OCI-LY3 (cell line): ENCODE measurements at regions not wholly inside any gene's neighbourhood (a gene's known extent, or its start where the extent isn't known, plus 50 kb on each side); places are given as distances from the start of the nearest gene placed in this dataset.

Source experiments
- H2AFZ ChIP-seq: fragments of 200-600, 300-600 bp; shearing (Covaris generic); 2 replicates; pipeline ENCODE4 v1.6.0; 2014; ENCODE audit warnings: antibody characterized with exemption, low read depth, low read length
- H3K27ac ChIP-seq: fragments of 200-600, 300-600 bp; sonication (generic); 2 replicates; pipeline ENCODE4 v1.5.1; 2014; ENCODE audit warnings: mild to moderate bottlenecking, low read length, moderate library complexity, mixed read lengths
- H3K27me3 ChIP-seq: fragments of 200-600, 300-600 bp; sonication (generic); 2 replicates; pipeline ENCODE4 v1.6.1; 2014; ENCODE audit warnings: low read depth, low read length, mixed read lengths
- H3K36me3 ChIP-seq: fragments of 200-600, 300-600 bp; sonication (generic); replicated peaks from 2 replicates; pipeline ENCODE3; 2014; ENCODE audit warnings: low read depth, low read length, mixed read lengths
- H3K4me1 ChIP-seq: fragments of 300-600, 200-600 bp; sonication (generic); 2 replicates; pipeline ENCODE4 v1.6.1; 2014; ENCODE audit warnings: low read length, mixed read lengths
- H3K4me2 ChIP-seq: fragments of 200-600, 300-600 bp; sonication (generic); 2 replicates; pipeline ENCODE4 v1.6.1; 2014; ENCODE audit warnings: low read length, mixed read lengths
- H3K4me3 ChIP-seq: fragments of 300-600, 200-600 bp; sonication (generic); 2 replicates; pipeline ENCODE4 v1.5.1; 2014; ENCODE audit warnings: antibody characterized with exemption, mild to moderate bottlenecking, low read length, moderate library complexity
- H3K79me2 ChIP-seq: fragments of 300-600, 200-600 bp; shearing (Covaris generic); 2 replicates; pipeline ENCODE4 v1.6.1; 2014; ENCODE audit warnings: mild to moderate bottlenecking, low read length, mixed read lengths
- H3K9ac ChIP-seq: fragments of 300-600, 200-600 bp; shearing (Covaris generic); 2 replicates; pipeline ENCODE4 v1.6.0; 2014; ENCODE audit warnings: mild to moderate bottlenecking, low read length, moderate library complexity
- H3K9me3 ChIP-seq: fragments of 200-600, 300-600 bp; shearing (Covaris generic); 2 replicates; pipeline ENCODE4 v1.6.1; 2014; ENCODE audit warnings: low read length, mixed read lengths; ENCODE audit not compliant: insufficient read depth
- H4K20me1 ChIP-seq: fragments of 200-600, 300-600 bp; sonication (generic); 2 replicates; pipeline ENCODE4 v1.6.1; 2016; ENCODE audit warnings: low read length, mixed read lengths; ENCODE audit not compliant: insufficient read depth
- CTCF ChIP-seq: fragments of 200-600, 300-600 bp; sonication (generic); IDR thresholded peaks from 2 replicates; pipeline ENCODE4 v1.5.1; 2014; ENCODE audit warnings: antibody characterized with exemption, low read length, low read depth
- EZH2phosphoT487 ChIP-seq: fragments of 200-600 bp; shearing (Covaris generic); IDR thresholded peaks from 2 replicates; pipeline ENCODE4 v1.6.1; 2018; ENCODE audit warnings: antibody characterized with exemption, mixed run types, low read depth

DNA sequence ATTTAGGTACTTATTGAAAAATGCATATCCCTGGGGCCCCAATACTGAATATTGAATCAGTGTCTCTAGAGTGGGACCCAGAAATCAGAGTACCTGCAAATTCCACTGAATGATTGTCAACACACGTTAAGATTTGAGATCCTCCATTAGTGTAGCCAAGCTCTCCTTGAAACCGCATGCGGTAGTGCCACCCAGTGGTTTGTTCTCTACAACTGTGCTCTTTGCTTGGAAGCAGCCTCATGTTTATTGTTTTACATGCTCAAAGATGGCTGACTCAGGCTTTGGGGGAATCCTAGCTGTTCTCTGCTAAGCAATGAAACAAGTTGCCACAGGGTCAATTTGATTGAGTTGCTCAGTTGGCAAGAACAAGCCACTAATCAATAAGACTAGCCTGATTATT is 340.2 kb upstream of the CELF2 start:
- no peaks in the 10 kb centered on the region for H3K9me3 ChIP-seq
- H3K27ac ChIP-seq: no peak overlapping the region
- H3K9ac ChIP-seq: no peak overlapping the region
- H2AFZ ChIP-seq: no peak overlapping the region
- H3K4me3 ChIP-seq: no peak overlapping the region
- H3K79me2 ChIP-seq: no peaks in the 10 kb centered on the region
- no peaks in the 10 kb centered on the region for H4K20me1 ChIP-seq
- TF ChIP-seq CTCF: peak; percentile 52
- TF ChIP-seq EZH2phosphoT487: no peak
- H3K4me2 ChIP-seq: no peak overlapping the region
- no peaks in the 10 kb centered on the region for H3K4me1 ChIP-seq
- H3K27me3 ChIP-seq: no peaks in the 10 kb centered on the region
- no peaks in the 10 kb centered on the region for H3K36me3 ChIP-seq

DNA sequence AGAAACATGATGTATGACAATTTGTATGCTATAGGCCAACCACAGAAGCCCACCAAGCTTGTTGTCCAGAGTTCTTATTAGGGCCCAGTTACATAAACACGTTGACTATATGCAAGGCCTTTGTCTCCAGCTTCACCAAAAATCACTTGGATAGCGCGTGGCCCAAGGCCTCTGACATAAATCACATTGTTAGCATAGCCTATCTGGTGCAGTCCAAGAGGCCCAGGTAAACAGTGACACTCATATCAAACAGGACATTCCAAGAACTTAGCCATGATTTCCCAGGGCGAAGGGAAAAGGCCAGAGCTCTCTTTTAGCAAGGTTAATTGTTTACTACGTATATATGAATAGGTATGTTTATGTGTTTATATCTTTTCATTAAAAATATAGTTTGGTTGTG is 337.2 kb upstream of the CELF2 start:
- Histone ChIP-seq H3K36me3 (no peaks in the 10 kb centered on the region), H3K4me2 (no peak overlapping the region), H2AFZ (no peak overlapping the region), H3K27ac (no peak overlapping the region), H3K9me3 (no peaks in the 10 kb centered on the region), H3K9ac (no peak overlapping the region), H3K4me3 (no peak overlapping the region), H3K4me1 (no peaks in the 10 kb centered on the region), H3K79me2 (no peaks in the 10 kb centered on the region), H3K27me3 (no peaks in the 10 kb centered on the region), H4K20me1 (no peaks in the 10 kb centered on the region)
- TF ChIP-seq CTCF: no peak
- TF ChIP-seq EZH2phosphoT487: no peak

DNA sequence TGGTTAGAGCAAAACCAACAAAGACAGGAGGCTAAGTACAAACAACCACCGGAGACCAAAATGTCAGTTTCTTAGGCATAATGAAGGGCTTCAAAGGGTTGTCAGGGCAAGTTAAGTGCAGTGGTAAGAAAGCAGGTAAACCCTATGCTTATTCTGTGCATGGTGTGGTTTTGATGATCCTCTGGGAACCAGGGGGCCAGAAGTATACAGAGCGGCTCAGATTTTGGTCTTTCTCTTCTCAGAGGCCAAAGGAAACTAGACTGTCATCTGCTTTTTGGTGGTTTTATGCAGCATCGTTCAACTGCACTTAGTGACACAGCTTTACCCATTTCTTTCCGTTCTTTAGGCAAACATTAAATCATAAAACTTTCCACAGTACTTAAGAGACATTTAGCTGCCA is 332.7 kb upstream of the CELF2 start:
- Histone ChIP-seq H3K4me2 (no peak overlapping the region), H3K79me2 (no peaks in the 10 kb centered on the region), H3K27me3 (no peaks in the 10 kb centered on the region), H3K27ac (no peak overlapping the region), H3K9ac (no peak overlapping the region), H2AFZ (no peak overlapping the region), H3K4me3 (no peak overlapping the region), H3K4me1 (no peaks in the 10 kb centered on the region), H3K9me3 (no peaks in the 10 kb centered on the region), H3K36me3 (no peaks in the 10 kb centered on the region), H4K20me1 (no peaks in the 10 kb centered on the region)
- no peak for TF ChIP-seq EZH2phosphoT487
- TF ChIP-seq CTCF: no peak

DNA sequence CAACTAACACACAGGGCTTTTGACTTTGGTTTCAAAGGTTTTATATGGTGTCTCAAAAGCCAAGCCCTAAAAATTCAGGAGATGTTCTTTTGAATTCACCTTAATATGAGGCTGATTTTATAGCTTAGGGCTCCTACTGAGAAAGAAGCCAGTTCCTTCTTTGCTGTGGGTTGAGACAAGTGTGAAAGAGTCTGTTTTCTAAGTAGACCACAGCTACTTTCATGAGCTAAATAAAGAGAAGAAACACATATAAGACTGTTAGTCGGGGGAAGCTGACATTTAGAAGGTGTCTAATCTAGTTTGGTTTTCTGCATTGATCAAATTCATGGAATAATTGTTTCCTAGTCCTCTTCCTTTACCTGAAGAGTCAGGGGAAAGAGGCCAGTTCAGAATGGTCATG is 332.1 kb upstream of the CELF2 start:
- Histone ChIP-seq H3K36me3 (no peaks in the 10 kb centered on the region), H3K27ac (no peak overlapping the region), H3K4me1 (no peaks in the 10 kb centered on the region), H3K9me3 (no peaks in the 10 kb centered on the region), H3K9ac (no peak overlapping the region), H2AFZ (no peak overlapping the region), H3K79me2 (no peaks in the 10 kb centered on the region), H3K27me3 (no peaks in the 10 kb centered on the region), H3K4me3 (no peak overlapping the region), H4K20me1 (no peaks in the 10 kb centered on the region), H3K4me2 (no peak overlapping the region)
- no peak for TF ChIP-seq EZH2phosphoT487

- Histone ChIP-seq H3K27ac (no peak overlapping the region), H3K4me2 (no peak overlapping the region), H4K20me1 (no peaks in the 10 kb centered on the region), H3K4me3 (no peak overlapping the region), H3K4me1 (no peaks in the 10 kb centered on the region), H3K36me3 (no peaks in the 10 kb centered on the region), H2AFZ (no peak overlapping the region), H3K79me2 (no peaks in the 10 kb centered on the region), H3K27me3 (no peaks in the 10 kb centered on the region), H3K9ac (no peak overlapping the region), H3K9me3 (no peaks in the 10 kb centered on the region)
- no peak for TF ChIP-seq CTCF
- no peak for TF ChIP-seq EZH2phosphoT487
Measured at GRCh38 chr10:10687751-10688150, 329.9 kb upstream of the CELF2 start.
